LNCAP (cell line): ENCODE measurements at regions not wholly inside any gene's neighbourhood (a gene's known extent, or its start where the extent isn't known, plus 50 kb on each side); places are given as distances from the start of the nearest gene placed in this dataset.

Experiments
- CTCF ChIP-seq: fragments of 450-650 bp; IDR thresholded peaks from 2 replicates; pipeline ENCODE4 v1.5.1; 2017; ENCODE audit warnings: mild to moderate bottlenecking

- no peak for TF ChIP-seq CTCF
These were observed 125.6 kb upstream of the CCDC150 start for GRCh38 chr2:196513796-196514526.

GRCh38 chr2:196514641-196515040 is 124.9 kb upstream of the CCDC150 start:
- TF ChIP-seq CTCF, result no peak

- no peak for TF ChIP-seq CTCF
These were observed 124.5 kb upstream of the CCDC150 start for GRCh38 chr2:196515051-196515450.

- no peak for TF ChIP-seq CTCF
These were observed 123.9 kb upstream of the CCDC150 start for GRCh38 chr2:196515608-196516007.

- TF ChIP-seq CTCF, result no peak
These were observed 123.0 kb upstream of the CCDC150 start for GRCh38 chr2:196516564-196516963.

GRCh38 chr2:196520605-196521004 is 118.9 kb upstream of the CCDC150 start:
- no peak for TF ChIP-seq CTCF

- TF ChIP-seq CTCF, result no peak
These were observed 110.9 kb upstream of the CCDC150 start for GRCh38 chr2:196528486-196529223.
